ENCODE measurements at regions not wholly inside any gene's neighbourhood (a gene's known extent, or its start where the extent isn't known, plus 50 kb on each side); places are given as distances from the start of the nearest gene placed in this dataset.

GRCh38 chr9:99760421-99760820, 61.3 kb upstream of the NR4A3 start:
- TF ChIP-seq EZH2phosphoT487 (IDR thresholded peaks at IDR 0.05; ENCODE audit: insufficient read depth, low read depth), result no peak
- no peak for TF ChIP-seq EZH2 (IDR thresholded peaks at IDR 0.05; ENCODE audit: insufficient read depth, poor library complexity, severe bottlenecking)
